ENCODE measurements at regions not wholly inside any gene's neighbourhood (a gene's known extent, or its start where the extent isn't known, plus 50 kb on each side); places are given as distances from the start of the nearest gene placed in this dataset.

GRCh38 chr9:86682240-86682639, 265.1 kb downstream of the GAS1 start:
- no peak overlapping the region for H2AFZ ChIP-seq (ENCODE audit: low read length)
- no peak overlapping the region for H3K27ac ChIP-seq (ENCODE audit: extremely low read length, insufficient read depth, low read length)
- no peak for FAIRE-seq
- no peak overlapping the region for H3K4me2 ChIP-seq (ENCODE audit: low read depth, low read length)
- TF ChIP-seq HOXA3 (CRISPR knock-in tag; IDR thresholded peaks at IDR 0.05): no peak
- ChIA-PET POLR2A (no interaction called here), CTCF (ENCODE audit: low intra/inter-chr PET ratio, low total read pairs) (no interaction called here)
- no peaks in the 10 kb centered on the region for H3K36me3 ChIP-seq (replicated peaks in 1 of 2; ENCODE audit: control insufficient read depth in 1 of 2, insufficient read depth in 2 of 2, low read length in 2 of 2)
- H3K79me2 ChIP-seq (ENCODE audit: insufficient read depth, low read length): no peaks in the 10 kb centered on the region
- H3K4me1 ChIP-seq (ENCODE audit: insufficient read depth, low read length): no peaks in the 10 kb centered on the region
- intact Hi-C loops (cut with micrococcal nuclease; ENCODE audit: unreplicated experiment): no loop called here
- no peaks in the 10 kb centered on the region for H3K9me3 ChIP-seq (ENCODE audit: low read length)
- WGBS (ENCODE audit: low lambda C conversion rate): 37% methylated on average over 8 of the region's 8 CpGs
- no peak for DNase-seq (ENCODE audit: low spot score)
- H4K20me1 ChIP-seq (ENCODE audit: insufficient read depth, low read length): no peaks in the 10 kb centered on the region
- in situ Hi-C loops (cut with HindIII; ENCODE audit: extremely low pct_ligation_motif_present, low pct_unique_long_range_greater_than_20kb): no loop called here
- no peak overlapping the region for H3K4me3 ChIP-seq (replicated peaks in 1 of 3; ENCODE audit: insufficient read depth in 1 of 3, low read depth in 2 of 3, low read length in 3 of 3)
- BruUV-seq (replicated peaks): no TSS peak
- ATAC-seq: no peak
- peaks cover 0 to 4% of the 10 kb centered on the region in 2 experiments; a peak in 1 of 5 replicates for H3K27me3 ChIP-seq (ENCODE audit: control insufficient read depth in 1 of 2, insufficient read depth in 2 of 2, low read length in 2 of 2)
- no peak overlapping the region for H3K9ac ChIP-seq (ENCODE audit: insufficient read depth, low read depth, low read length)

GRCh38 chr9:86679909-86680308, 267.4 kb downstream of the GAS1 start:
- H3K4me2 ChIP-seq (ENCODE audit: low read depth, low read length): no peak overlapping the region
- DNase-seq (ENCODE audit: low spot score): no peak
- H2AFZ ChIP-seq (ENCODE audit: low read length): no peak overlapping the region
- CTCF ChIA-PET (ENCODE audit: low intra/inter-chr PET ratio, low total read pairs): no interaction called here
- no peak for FAIRE-seq
- H3K4me1 ChIP-seq (ENCODE audit: insufficient read depth, low read length): no peaks in the 10 kb centered on the region
- intact Hi-C loops (cut with micrococcal nuclease; ENCODE audit: unreplicated experiment): no loop called here
- WGBS (ENCODE audit: low lambda C conversion rate): 6% methylated on average over 2 of the region's 2 CpGs
- no peaks in the 10 kb centered on the region for H3K36me3 ChIP-seq (replicated peaks in 1 of 2; ENCODE audit: control insufficient read depth in 1 of 2, insufficient read depth in 2 of 2, low read length in 2 of 2)
- BruUV-seq (replicated peaks): no TSS peak
- H3K27ac ChIP-seq (ENCODE audit: extremely low read length, insufficient read depth, low read length): no peak overlapping the region
- no peaks in the 10 kb centered on the region; a peak in 1 of 5 replicates for H3K27me3 ChIP-seq (ENCODE audit: control insufficient read depth in 1 of 2, insufficient read depth in 2 of 2, low read length in 2 of 2)
- no peak overlapping the region for H3K4me3 ChIP-seq (replicated peaks in 1 of 3; ENCODE audit: insufficient read depth in 1 of 3, low read depth in 2 of 3, low read length in 3 of 3)
- no peaks in the 10 kb centered on the region for H3K79me2 ChIP-seq (ENCODE audit: insufficient read depth, low read length)
- H3K9ac ChIP-seq (ENCODE audit: insufficient read depth, low read depth, low read length): no peak overlapping the region
- no peaks in the 10 kb centered on the region for H4K20me1 ChIP-seq (ENCODE audit: insufficient read depth, low read length)
- H3K9me3 ChIP-seq (ENCODE audit: low read length): no peaks in the 10 kb centered on the region
- no peak for ATAC-seq
- POLR2A ChIA-PET: no interaction called here
- in situ Hi-C loops (cut with HindIII; ENCODE audit: extremely low pct_ligation_motif_present, low pct_unique_long_range_greater_than_20kb): no loop called here
- no peak for TF ChIP-seq HNF1B (CRISPR knock-in tag; IDR thresholded peaks at IDR 0.05)
- TF ChIP-seq ZNF362 (CRISPR knock-in tag; IDR thresholded peaks at IDR 0.05; ENCODE audit: borderline replicate concordance): no peak
- TF ChIP-seq ZBTB26 (CRISPR knock-in tag; IDR thresholded peaks at IDR 0.05; ENCODE audit: borderline replicate concordance): no peak
- no peak for TF ChIP-seq ZNF318 (CRISPR knock-in tag; IDR thresholded peaks at IDR 0.05)
- TF ChIP-seq GFI1 (CRISPR knock-in tag; IDR thresholded peaks at IDR 0.05; ENCODE audit: borderline replicate concordance): no peak

Data from HepG2 (cell line).